Choroid plexus epithelial cell (primary cell): ENCODE measurements at regions not wholly inside any gene's neighbourhood (a gene's known extent, or its start where the extent isn't known, plus 50 kb on each side); places are given as distances from the start of the nearest gene placed in this dataset.
A peak's percentile ranks its signal among the peaks of the same experiment; 100 is the strongest.

Experiments
- DNase-seq: peaks from one replicate; pipeline ENCODE4 v3.0.0-alpha.2; 2010; ENCODE audit warnings: low read depth
- H3K4me3 ChIP-seq: 2 replicates; pipeline ENCODE4 v1.5.1; 2011; ENCODE audit warnings: low read depth, mild to moderate bottlenecking, control low read depth, low read length, moderate library complexity
- CTCF ChIP-seq: conservative IDR thresholded peaks from 2 replicates; pipeline ENCODE4 v1.5.1; 2011; ENCODE audit warnings: low read depth, mild to moderate bottlenecking, control low read depth, inconsistent platforms, low read length, moderate library complexity

GRCh38 chr10:58896229-58896628, 280.2 kb upstream of the PHYHIPL start:
- no peak for DNase-seq
- no peak overlapping the region for H3K4me3 ChIP-seq
- no peak for TF ChIP-seq CTCF

GRCh38 chr10:58897236-58897635, 279.2 kb upstream of the PHYHIPL start:
- TF ChIP-seq CTCF: no peak
- no peak overlapping the region for H3K4me3 ChIP-seq
- DNase-seq: no peak

GRCh38 chr10:58897708-58898107, 278.7 kb upstream of the PHYHIPL start:
- DNase-seq: peak; percentile 28
- H3K4me3 ChIP-seq: no peak overlapping the region
- no peak for TF ChIP-seq CTCF

- DNase-seq: no peak
- TF ChIP-seq CTCF: no peak
- no peak overlapping the region for H3K4me3 ChIP-seq
Observed at GRCh38 chr10:58898854-58899573, 277.4 kb upstream of the PHYHIPL start.

- TF ChIP-seq CTCF: no peak
- no peak for DNase-seq
Observed at GRCh38 chr10:58901092-58901646, 275.3 kb upstream of the PHYHIPL start.

GRCh38 chr10:58903071-58903470, 273.4 kb upstream of the PHYHIPL start:
- no peak for DNase-seq
- TF ChIP-seq CTCF: no peak
- H3K4me3 ChIP-seq: no peak overlapping the region

More at GRCh38 chr10:58901092-58901646, 275.3 kb upstream of the PHYHIPL start:
- no peak overlapping the region for H3K4me3 ChIP-seq

GRCh38 chr10:58909881-58910280, 266.6 kb upstream of the PHYHIPL start:
- no peak for TF ChIP-seq CTCF
- no peak for DNase-seq

More at GRCh38 chr10:58909881-58910280, 266.6 kb upstream of the PHYHIPL start:
- H3K4me3 ChIP-seq: no peak overlapping the region
